ENCODE measurements at regions not wholly inside any gene's neighbourhood (a gene's known extent, or its start where the extent isn't known, plus 50 kb on each side); places are given as distances from the start of the nearest gene placed in this dataset.

DNA sequence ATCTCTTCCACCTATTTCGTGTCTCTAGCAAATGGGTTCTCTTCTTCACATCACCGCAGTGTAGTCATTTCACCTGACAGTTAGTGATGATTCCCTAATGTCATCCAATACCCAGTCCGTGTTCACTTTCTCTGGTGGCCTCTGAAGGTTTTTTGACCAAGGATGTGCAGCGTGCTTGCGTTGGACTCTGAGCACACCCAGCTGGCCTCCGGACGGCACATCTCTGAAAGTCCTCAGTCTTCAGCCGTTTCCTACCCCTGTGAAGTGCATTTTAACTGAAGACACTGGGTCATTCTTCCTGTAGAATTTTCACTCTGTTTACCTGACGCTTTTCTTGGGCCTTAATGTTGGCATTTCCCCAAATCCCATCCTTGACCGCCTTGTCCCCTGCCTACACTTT is 98.7 kb downstream of the ERMARD start:
- no peaks in the 10 kb centered on the region for H3K9me3 ChIP-seq
- no peak overlapping the region for H3K27ac ChIP-seq (replicated peaks in 1 of 4)
- no peak for DNase-seq (ENCODE audit: extremely low spot score)
- H3K4me3 ChIP-seq, result no peak overlapping the region
- TF ChIP-seq, protein P1, sequence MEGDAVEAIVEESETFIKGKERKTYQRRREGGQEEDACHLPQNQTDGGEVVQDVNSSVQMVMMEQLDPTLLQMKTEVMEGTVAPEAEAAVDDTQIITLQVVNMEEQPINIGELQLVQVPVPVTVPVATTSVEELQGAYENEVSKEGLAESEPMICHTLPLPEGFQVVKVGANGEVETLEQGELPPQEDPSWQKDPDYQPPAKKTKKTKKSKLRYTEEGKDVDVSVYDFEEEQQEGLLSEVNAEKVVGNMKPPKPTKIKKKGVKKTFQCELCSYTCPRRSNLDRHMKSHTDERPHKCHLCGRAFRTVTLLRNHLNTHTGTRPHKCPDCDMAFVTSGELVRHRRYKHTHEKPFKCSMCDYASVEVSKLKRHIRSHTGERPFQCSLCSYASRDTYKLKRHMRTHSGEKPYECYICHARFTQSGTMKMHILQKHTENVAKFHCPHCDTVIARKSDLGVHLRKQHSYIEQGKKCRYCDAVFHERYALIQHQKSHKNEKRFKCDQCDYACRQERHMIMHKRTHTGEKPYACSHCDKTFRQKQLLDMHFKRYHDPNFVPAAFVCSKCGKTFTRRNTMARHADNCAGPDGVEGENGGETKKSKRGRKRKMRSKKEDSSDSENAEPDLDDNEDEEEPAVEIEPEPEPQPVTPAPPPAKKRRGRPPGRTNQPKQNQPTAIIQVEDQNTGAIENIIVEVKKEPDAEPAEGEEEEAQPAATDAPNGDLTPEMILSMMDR (IDR thresholded peaks at IDR 0.05), result no peak
- TF ChIP-seq POLR2A (IDR thresholded peaks at IDR 0.05; ENCODE audit: low read depth) (no peak), EP300 (IDR thresholded peaks at IDR 0.05) (no peak), POLR2AphosphoS5 (IDR thresholded peaks at IDR 0.05) (no peak)
- no peaks in the 10 kb centered on the region for H3K36me3 ChIP-seq
- intact Hi-C loops (cut with DNase I), result no loop called here
- peaks cover 0 to 7% (median 0%) of the 10 kb centered on the region in 4 donors for H3K27me3 ChIP-seq
- 77% methylated on average over 10 of the region's 10 CpGs for WGBS
- H3K4me1 ChIP-seq, result peaks cover 0 to 16% (median 2%) of the 10 kb centered on the region in 4 donors

DNA sequence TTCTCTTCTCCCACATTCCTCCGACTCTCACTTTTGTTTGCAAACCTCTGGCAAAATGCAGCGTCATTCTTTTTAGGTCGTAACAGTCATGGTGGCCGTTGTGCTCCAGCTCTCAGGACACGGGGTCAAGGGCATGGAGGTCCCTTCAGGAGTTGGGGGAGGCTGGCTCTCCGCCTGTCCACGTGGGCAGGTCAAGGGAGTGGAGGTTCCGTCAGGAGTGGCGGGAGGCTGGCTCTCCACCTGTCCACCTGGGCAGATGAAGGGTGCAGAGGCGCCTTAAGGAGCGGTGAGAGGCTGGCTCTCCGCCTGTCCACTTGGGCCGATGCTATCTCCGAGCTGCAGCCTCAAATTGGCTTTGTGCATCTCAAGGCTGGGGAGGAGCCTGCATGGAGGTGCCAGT is 98.0 kb downstream of the ERMARD start:
- 66% methylated on average over 4 of the region's 14 CpGs for WGBS
- Histone ChIP-seq H3K36me3 (no peaks in the 10 kb centered on the region), H3K9me3 (no peaks in the 10 kb centered on the region), H3K4me1 (peaks cover 0 to 16% (median 2%) of the 10 kb centered on the region in 4 donors), H3K27ac (replicated peaks in 1 of 4) (no peak overlapping the region), H3K4me3 (no peak overlapping the region), H3K27me3 (peaks cover 0 to 10% (median 0%) of the 10 kb centered on the region in 4 donors)
- DNase-seq (ENCODE audit: extremely low spot score), result no peak
- no peak for TF ChIP-seq POLR2A (IDR thresholded peaks at IDR 0.05; ENCODE audit: low read depth)
- no peak for TF ChIP-seq EP300 (IDR thresholded peaks at IDR 0.05)
- TF ChIP-seq, protein P1 (IDR thresholded peaks at IDR 0.05), result no peak
- intact Hi-C loops (cut with DNase I), result no loop called here

DNA sequence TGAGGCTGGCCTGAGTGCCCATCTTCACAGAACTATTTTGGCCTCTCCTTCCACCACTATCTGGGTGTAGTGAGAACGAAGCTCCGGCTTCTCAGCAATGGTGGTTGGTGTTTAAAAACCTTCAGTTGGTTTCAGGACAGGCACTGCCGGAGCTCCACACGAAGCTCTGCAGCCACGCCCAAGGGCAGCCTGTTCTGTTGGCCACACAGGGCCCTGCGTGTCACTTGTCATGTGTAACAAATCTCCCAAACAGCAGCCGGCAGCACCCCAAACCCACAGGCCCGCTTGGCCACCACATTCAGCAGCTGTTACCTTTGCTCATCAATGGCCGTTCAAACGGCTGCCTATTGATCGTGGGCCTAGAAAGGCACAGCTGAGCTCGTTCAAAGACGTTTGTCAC is 97.5 kb downstream of the ERMARD start:
- TF ChIP-seq, protein P1 (IDR thresholded peaks at IDR 0.05), result no peak
- TF ChIP-seq POLR2AphosphoS5 (IDR thresholded peaks at IDR 0.05) (no peak), POLR2A (IDR thresholded peaks at IDR 0.05; ENCODE audit: low read depth) (no peak), EP300 (IDR thresholded peaks at IDR 0.05) (no peak)
- no peaks in the 10 kb centered on the region for H3K9me3 ChIP-seq
- no peak overlapping the region for H3K4me3 ChIP-seq
- no peaks in the 10 kb centered on the region for H3K36me3 ChIP-seq
- intact Hi-C loops (cut with DNase I), result no loop called here
- H3K27me3 ChIP-seq, result peaks cover 0 to 10% (median 0%) of the 10 kb centered on the region in 4 donors
- H3K4me1 ChIP-seq, result peaks cover 0 to 16% (median 2%) of the 10 kb centered on the region in 4 donors
- DNase-seq (ENCODE audit: extremely low spot score), result no peak
- no peak overlapping the region for H3K27ac ChIP-seq (replicated peaks in 1 of 4)
- 91% methylated on average over 12 of the region's 13 CpGs for WGBS

DNA sequence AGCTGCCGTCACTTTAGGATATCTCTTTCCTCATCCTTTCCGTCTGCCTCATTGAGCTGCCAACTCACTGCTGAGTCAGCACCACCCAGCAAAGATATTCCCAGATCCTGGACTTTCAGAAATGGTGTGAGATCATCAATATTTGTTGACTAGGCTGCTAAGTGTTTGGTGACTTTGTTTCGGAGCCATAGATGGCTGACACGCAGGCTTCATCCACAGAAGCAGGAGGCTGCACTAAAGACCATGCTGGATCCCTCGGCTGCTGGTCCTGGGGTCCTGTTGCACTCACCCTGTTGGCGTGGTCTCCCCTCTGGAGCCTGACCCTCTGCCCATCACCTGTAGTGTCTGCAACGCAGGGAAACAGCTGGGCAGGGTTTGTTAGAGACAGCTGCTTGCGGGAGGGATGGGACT is 96.5 kb downstream of the ERMARD start:
- WGBS, result 89% methylated on average over 6 of the region's 8 CpGs
- intact Hi-C loops (cut with DNase I), result no loop called here

More for the DNA sequence above, 96.5 kb downstream of the ERMARD start:
- no peak for DNase-seq (ENCODE audit: extremely low spot score)
- H3K9me3 ChIP-seq, result no peaks in the 10 kb centered on the region
- H3K27ac ChIP-seq (replicated peaks in 1 of 4), result no peak overlapping the region
- H3K4me1 ChIP-seq, result peaks cover 0 to 15% (median 2%) of the 10 kb centered on the region in 4 donors
- no peak for TF ChIP-seq POLR2A (IDR thresholded peaks at IDR 0.05; ENCODE audit: low read depth)
- no peak for TF ChIP-seq EP300 (IDR thresholded peaks at IDR 0.05)
- no peak for TF ChIP-seq POLR2AphosphoS5 (IDR thresholded peaks at IDR 0.05)
- TF ChIP-seq, protein P1 (IDR thresholded peaks at IDR 0.05), result no peak
- H3K36me3 ChIP-seq, result no peaks in the 10 kb centered on the region
- no peak overlapping the region for H3K4me3 ChIP-seq
- peaks cover 0 to 12% (median 0%) of the 10 kb centered on the region in 4 donors for H3K27me3 ChIP-seq

Measured in esophagus muscularis mucosa (tissue), 4 donors.